ENCODE measurements at regions not wholly inside any gene's neighbourhood (a gene's known extent, or its start where the extent isn't known, plus 50 kb on each side); places are given as distances from the start of the nearest gene placed in this dataset.
"Not testable (repeated sequence)": the region's sequence is repeated elsewhere in the genome, so short reads cannot be mapped to it uniquely, and the experiment has no call there.

- DNase-seq (ENCODE audit: low read depth): no peak
Observed at GRCh38 chr4:134708026-134708425, 506.4 kb upstream of the PABPC4L start.

- DNase-seq (ENCODE audit: low read depth): no peak
Observed at GRCh38 chr4:134702374-134702773, 500.8 kb upstream of the PABPC4L start.

GRCh38 chr4:134700251-134700650, 498.7 kb upstream of the PABPC4L start:
- DNase-seq (ENCODE audit: low read depth): no peak

- not testable (repeated sequence) for DNase-seq (ENCODE audit: low read depth)
Observed at GRCh38 chr4:134698831-134699230, 497.2 kb upstream of the PABPC4L start.

GRCh38 chr4:134695433-134695832, 493.8 kb upstream of the PABPC4L start:
- no peak for DNase-seq (ENCODE audit: low read depth)

GRCh38 chr4:134691915-134692314, 490.3 kb upstream of the PABPC4L start:
- DNase-seq (ENCODE audit: low read depth): peak; percentile 5

- no peak for DNase-seq (ENCODE audit: low read depth)
Observed at GRCh38 chr4:134687646-134688628, 486.3 kb upstream of the PABPC4L start.

- DNase-seq (ENCODE audit: low read depth): no peak
Observed at GRCh38 chr4:134677209-134677814, 475.7 kb upstream of the PABPC4L start.

GRCh38 chr4:134668237-134668636, 466.6 kb upstream of the PABPC4L start:
- no peak for DNase-seq (ENCODE audit: low read depth)

- DNase-seq (ENCODE audit: low read depth): no peak
Observed at GRCh38 chr4:134666640-134667039, 465.1 kb upstream of the PABPC4L start.

- DNase-seq (ENCODE audit: low read depth): no peak
Observed at GRCh38 chr4:134665429-134665828, 463.8 kb upstream of the PABPC4L start.

- no peak for DNase-seq (ENCODE audit: low read depth)
Observed at GRCh38 chr4:134663742-134664141, 462.2 kb upstream of the PABPC4L start.

- DNase-seq (ENCODE audit: low read depth): no peak
Observed at GRCh38 chr4:134650461-134650860, 448.9 kb upstream of the PABPC4L start.

GRCh38 chr4:134645778-134646177, 444.2 kb upstream of the PABPC4L start:
- no peak for DNase-seq (ENCODE audit: low read depth)

- DNase-seq (ENCODE audit: low read depth): no peak
Observed at GRCh38 chr4:134636338-134637051, 434.9 kb upstream of the PABPC4L start.

GRCh38 chr4:134634301-134634700, 432.7 kb upstream of the PABPC4L start:
- no peak for DNase-seq (ENCODE audit: low read depth)

GRCh38 chr4:134632056-134632455, 430.5 kb upstream of the PABPC4L start:
- no peak for DNase-seq (ENCODE audit: low read depth)

GRCh38 chr4:134628066-134628465, 426.5 kb upstream of the PABPC4L start:
- no peak for DNase-seq (ENCODE audit: low read depth)

- no peak for DNase-seq (ENCODE audit: low read depth)
Observed at GRCh38 chr4:134627366-134627765, 425.8 kb upstream of the PABPC4L start.

- no peak for DNase-seq (ENCODE audit: low read depth)
Observed at GRCh38 chr4:134624365-134624764, 422.8 kb upstream of the PABPC4L start.

GRCh38 chr4:134622626-134623575, 421.3 kb upstream of the PABPC4L start:
- DNase-seq (ENCODE audit: low read depth): not testable (repeated sequence)

Data from non-pigmented ciliary epithelial cell (primary cell).